ENCODE measurements at regions not wholly inside any gene's neighbourhood (a gene's known extent, or its start where the extent isn't known, plus 50 kb on each side); places are given as distances from the start of the nearest gene placed in this dataset.

DNA sequence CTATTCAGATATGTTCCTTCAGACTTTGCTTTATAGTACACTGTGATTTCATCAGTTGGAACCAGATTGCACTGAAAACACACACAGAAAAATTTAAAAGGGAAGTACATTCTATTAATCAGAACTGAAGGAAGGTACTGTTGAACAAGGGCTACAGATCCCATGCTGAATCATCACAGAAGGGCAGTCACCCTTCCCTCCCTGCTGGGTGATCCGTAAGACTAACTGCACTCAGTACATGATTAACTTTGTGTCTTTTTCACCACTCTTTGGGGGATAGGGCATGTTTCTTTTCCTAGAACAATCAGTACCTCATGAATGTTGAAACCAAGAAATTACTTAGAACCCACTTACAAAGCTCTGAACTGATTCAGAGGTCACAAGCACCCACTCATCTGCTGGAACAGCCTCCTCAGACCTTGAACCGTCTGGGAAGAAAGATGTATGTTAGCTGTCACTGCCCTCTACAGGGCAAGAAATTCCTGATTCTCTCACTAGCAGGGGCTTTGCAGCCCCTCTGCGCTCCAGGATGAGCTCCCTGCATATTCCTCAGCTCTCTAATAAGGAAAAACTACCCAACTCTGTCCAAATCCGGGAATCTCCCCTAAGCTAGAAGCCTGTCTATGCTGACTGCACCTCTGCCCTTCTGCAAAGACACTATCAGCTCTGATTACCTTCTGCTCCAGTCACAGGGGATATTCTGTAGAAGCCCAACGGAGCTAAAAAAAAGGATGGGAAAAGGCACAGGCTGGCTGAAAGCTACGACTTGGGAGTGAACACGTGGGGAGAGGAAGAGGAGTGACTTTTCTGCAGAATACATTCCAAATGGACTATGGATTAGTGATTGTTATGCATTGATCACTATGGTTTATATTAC is 51.0 kb downstream of the IARS1 start:
- TF ChIP-seq POLR2AphosphoS5 (IDR thresholded peaks at IDR 0.05) (no peak), POLR2A (IDR thresholded peaks at IDR 0.05) (no peak)
- TF ChIP-seq, protein P1, sequence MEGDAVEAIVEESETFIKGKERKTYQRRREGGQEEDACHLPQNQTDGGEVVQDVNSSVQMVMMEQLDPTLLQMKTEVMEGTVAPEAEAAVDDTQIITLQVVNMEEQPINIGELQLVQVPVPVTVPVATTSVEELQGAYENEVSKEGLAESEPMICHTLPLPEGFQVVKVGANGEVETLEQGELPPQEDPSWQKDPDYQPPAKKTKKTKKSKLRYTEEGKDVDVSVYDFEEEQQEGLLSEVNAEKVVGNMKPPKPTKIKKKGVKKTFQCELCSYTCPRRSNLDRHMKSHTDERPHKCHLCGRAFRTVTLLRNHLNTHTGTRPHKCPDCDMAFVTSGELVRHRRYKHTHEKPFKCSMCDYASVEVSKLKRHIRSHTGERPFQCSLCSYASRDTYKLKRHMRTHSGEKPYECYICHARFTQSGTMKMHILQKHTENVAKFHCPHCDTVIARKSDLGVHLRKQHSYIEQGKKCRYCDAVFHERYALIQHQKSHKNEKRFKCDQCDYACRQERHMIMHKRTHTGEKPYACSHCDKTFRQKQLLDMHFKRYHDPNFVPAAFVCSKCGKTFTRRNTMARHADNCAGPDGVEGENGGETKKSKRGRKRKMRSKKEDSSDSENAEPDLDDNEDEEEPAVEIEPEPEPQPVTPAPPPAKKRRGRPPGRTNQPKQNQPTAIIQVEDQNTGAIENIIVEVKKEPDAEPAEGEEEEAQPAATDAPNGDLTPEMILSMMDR (IDR thresholded peaks at IDR 0.05 in 8 of 11, conservative IDR thresholded peaks at IDR 0.05 in 3 of 11), result no peak
